Activated T-helper 1 cell treated with Interleukin-2 at 50 U/mL for 16 hours (primary cell): ENCODE measurements at regions not wholly inside any gene's neighbourhood (a gene's known extent, or its start where the extent isn't known, plus 50 kb on each side); places are given as distances from the start of the nearest gene placed in this dataset.
"Not testable (repeated sequence)": the region's sequence is repeated elsewhere in the genome, so short reads cannot be mapped to it uniquely, and the experiment has no call there.

Experiments used
- DNase-seq: peaks from one replicate; pipeline ENCODE4 v3.0.0-alpha.2; 2020; ENCODE audit warnings: low read depth

GRCh38 chr5:138702166-138703077 is 50.8 kb upstream of the CTNNA1 start:
- DNase-seq = no peak

GRCh38 chr5:138701678-138702077 is 51.5 kb upstream of the CTNNA1 start:
- no peak for DNase-seq

GRCh38 chr5:138700581-138701362 is 52.5 kb upstream of the CTNNA1 start:
- DNase-seq = no peak

GRCh38 chr5:138699482-138699881 is 53.7 kb upstream of the CTNNA1 start:
- no peak for DNase-seq

DNA sequence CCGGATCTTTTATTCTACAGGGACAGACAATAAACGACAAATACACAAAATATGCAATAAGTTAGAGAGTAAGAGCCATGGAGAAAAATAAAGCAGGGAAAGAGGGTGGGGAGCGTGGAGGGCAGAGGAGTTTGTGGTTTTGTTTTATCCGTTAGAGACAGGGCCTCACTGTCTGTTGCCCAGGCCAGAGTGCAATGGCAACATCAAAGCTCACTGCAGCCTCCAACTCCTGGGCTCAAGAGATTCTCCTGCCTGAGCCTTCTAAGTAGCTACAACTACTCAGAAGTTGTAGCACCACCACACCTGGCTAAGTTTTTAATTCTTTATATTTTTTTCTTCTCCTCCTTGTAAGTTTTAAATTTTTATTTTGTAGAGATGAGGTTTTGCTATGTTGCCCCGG is 54.5 kb upstream of the CTNNA1 start:
- DNase-seq = no peak

DNA sequence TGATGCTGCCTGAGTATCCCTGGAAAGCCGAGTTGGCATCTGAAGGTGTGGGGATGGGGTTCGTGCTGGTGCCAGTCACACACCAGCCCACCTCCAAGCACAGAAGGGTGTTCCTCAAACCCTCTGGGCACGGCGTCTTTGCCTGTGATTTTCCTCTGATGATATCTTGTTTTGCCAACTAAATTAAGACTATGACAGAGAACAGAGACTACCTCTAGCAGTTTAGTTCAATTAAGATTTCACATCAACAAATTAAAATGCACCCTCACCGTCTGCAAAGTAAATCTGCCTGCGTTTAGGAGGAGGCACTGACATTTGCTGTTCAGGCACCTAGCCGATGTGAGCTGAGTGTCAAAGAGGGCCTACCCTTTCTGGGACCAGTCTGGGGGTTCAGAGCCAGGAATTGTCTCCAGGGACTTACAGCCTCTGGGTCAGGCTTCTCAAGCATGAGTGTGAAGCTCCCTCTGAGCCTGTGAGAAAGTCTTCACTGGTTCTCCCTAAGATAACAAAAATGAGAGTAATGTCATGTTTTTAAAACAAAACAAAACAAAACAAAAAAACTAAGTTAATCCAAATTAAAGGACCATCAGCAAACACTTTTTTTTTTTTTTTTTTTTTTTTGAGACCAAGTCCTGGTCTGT is 55.4 kb upstream of the CTNNA1 start:
- DNase-seq = no peak

DNA sequence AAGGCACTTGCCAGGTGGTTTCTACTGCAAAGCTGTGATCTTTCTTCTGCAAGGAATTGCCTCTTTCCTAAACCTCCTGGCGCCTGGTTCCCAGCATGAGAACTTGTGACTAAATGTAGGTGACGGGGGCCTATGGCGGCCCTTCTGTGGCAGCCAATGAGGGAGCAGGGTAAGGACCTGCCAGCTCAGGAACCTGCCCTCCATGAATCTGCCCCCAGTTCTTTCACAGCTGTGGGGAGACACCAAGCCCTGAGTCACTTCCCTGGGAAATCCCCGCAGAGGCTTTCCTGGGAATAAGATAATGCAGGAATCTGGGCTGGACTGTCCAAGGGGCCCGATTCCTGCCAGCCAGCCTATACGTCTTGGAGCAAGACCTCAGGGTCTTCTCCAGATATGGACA is 56.7 kb upstream of the CTNNA1 start:
- no peak for DNase-seq

DNA sequence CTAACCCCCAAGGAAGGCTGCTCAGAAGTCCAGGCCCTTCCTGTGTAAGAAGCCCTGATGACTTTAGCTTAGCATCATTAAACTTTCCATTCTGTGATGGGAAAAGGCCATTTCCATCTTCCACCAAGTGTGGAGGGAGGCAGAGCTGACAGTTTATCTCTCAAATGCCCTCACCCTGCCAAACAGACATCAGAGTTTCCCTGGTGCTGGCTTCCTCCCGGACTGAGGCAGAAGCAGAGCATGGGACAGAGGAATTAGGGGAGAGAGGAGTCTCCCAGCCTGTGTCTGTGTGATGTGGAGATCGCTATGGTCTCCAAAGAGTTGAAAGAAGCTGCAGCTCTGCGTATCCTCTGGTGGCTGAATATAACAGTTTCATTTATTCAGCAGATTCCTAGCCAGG is 57.4 kb upstream of the CTNNA1 start:
- DNase-seq = no peak

DNA sequence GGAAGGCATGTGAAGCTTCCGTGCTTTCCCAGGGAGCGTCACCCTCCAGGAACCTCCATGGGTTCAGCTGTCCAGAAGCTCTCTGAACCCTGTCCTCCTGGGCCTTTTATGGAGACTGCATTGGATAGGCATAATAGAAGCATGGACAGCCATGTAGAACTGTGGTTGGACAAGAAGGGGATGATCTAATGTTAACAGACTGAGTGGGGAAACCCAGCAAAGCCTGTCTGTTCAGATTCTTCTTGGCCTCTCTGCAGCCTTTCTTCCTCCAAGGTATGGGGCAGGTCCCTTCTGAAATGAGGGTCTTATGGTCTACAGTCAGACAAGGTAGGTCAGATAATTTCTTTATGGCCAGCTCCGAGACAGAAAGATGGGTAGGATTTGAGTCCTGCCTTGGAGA is 59.1 kb upstream of the CTNNA1 start:
- DNase-seq = no peak

- no peak for DNase-seq
Measured at GRCh38 chr5:138692370-138692769, 60.9 kb upstream of the CTNNA1 start.

DNA sequence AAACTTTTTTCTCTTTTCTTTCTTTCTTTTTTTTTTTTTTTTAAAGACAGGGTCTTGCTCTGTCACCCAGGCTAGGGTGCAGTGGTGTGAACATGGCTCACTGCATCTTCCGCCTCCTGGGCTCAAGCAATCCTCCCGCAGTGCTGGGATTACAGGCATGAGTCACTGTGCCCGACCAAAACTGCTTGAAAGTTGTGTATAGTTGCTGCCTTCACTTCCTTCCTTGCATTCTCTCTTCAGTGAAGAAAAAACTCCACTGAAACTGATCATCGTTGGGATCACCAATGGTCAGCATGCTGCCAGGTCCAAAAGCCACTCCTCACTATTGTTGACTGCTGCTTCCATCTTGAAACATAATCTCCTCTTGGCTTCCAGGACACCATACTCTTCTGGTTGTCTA is 66.6 kb upstream of the CTNNA1 start:
- no peak for DNase-seq

- no peak for DNase-seq
Measured at GRCh38 chr5:138685193-138685745, 68.0 kb upstream of the CTNNA1 start.

DNA sequence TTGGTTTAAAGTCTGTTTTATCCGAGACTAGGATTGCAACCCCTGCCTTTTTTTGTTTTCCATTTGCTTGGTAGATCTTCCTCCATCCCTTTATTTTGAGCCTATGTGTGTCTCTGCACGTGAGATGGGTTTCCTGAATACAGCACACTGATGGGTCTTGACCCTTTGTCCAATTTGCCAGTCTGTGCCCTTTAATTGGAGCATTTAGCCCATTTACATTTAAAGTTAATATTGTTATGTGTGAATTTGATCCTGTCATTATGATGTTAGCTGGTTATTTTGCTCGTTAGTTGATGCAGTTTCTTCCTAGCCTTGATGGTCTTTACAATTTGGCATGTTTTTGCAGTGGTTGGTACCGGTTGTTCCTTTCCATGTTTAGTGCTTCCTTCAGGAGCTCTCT is 70.8 kb upstream of the CTNNA1 start:
- DNase-seq = not testable (repeated sequence)

GRCh38 chr5:138678826-138679225 is 74.4 kb upstream of the CTNNA1 start:
- not testable (repeated sequence) for DNase-seq

DNA sequence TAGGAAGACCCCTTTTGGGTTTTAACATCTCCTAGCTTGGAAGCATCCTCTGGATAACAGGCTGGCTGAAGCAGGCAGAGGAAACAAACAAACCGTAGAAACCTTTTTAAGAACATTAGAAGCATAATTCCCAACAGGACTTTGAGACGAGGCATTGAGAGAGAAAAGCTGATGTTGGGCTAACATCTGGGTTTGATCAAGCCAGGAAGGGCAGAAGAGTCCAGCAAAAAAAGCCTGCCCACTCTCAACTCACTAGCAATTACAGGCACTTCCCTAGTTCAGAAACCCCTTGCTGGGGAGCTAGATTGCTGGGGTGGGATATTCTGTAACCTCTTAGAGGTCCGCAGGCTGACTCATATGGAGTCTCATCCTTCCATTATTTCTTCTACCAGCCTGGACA is 75.4 kb upstream of the CTNNA1 start:
- DNase-seq = no peak

DNA sequence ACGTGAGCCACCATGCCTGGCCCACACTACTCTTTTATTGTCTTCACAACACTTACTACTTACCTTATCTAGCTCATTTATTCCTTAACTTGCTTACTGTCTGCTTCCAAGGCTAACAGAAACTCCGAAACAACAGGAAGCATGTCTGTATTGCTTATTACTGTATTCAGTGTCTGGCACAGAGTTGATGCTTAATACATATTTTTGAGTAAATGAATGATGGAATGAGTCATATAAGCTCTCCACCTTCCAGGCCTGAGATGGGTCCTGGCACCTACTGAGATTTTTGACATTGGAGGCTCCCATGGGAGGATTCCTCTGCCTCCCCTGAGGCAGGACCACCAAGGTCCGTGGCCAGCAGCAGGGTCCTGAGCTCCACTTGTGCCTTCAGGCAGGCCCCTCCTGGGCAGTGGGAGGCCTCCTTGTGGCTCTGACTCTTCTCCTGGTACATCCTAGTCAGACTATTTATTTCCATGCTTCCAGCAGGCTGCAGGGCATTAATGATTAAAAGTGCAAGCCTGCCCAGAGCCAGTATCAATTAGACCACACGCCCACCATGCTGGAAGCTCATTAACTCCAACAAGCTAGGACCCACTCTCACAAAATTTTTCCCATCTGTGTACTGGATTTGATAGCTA is 76.5 kb upstream of the CTNNA1 start:
- DNase-seq = no peak

- DNase-seq = no peak
Measured at GRCh38 chr5:138676002-138676401, 77.2 kb upstream of the CTNNA1 start.

- DNase-seq = no peak
Measured at GRCh38 chr5:138668451-138669380, 84.5 kb upstream of the CTNNA1 start.

GRCh38 chr5:138667782-138668331 is 85.4 kb upstream of the CTNNA1 start:
- DNase-seq = not testable (repeated sequence)

DNA sequence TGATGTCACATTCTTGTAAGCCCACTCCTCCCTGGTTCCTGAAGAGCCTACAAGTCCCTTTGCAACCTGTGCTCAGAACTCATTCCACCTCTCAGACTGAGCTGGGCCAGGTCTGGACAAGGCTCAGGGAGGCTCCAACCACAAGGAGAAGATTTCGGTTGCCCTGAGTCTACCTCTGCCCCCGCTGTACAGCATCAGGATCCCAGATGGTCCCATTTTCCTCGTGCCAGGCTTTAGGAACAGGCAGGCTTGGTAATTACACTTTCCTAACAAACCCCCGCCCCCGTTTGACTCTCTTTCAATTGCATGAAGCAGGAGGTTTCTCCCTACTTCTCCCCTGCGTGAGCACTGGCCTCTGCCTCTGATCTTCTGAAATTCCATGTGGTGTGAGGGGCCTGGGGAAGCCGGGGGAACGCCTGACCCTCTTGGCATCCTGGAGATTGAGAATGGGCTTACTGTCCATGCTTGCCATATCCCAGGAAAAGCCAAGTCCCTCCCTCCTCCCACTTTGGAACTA is 86.9 kb upstream of the CTNNA1 start:
- DNase-seq = no peak
